ENCODE measurements at regions not wholly inside any gene's neighbourhood (a gene's known extent, or its start where the extent isn't known, plus 50 kb on each side); places are given as distances from the start of the nearest gene placed in this dataset.
"Not testable (repeated sequence)": the region's sequence is repeated elsewhere in the genome, so short reads cannot be mapped to it uniquely, and the experiment has no call there.

GRCh38 chr3:80914854-80915253 lies 846.6 kb downstream of the GBE1 start:
- H3K4me1 ChIP-seq (replicated peaks in 1 of 2) = no peaks in the 10 kb centered on the region
- intact Hi-C loops (cut with DNase I) = no loop called here
- no peaks in the 10 kb centered on the region for H3K27me3 ChIP-seq
- 34 to 60% (median 49%) methylated on average over 4 of the region's 4 CpGs for WGBS, 4 donors
- TF ChIP-seq POLR2A (IDR thresholded peaks at IDR 0.05) = no peak
- no peak for TF ChIP-seq CTCF (IDR thresholded peaks at IDR 0.05)
- no peak for DNase-seq
- H3K36me3 ChIP-seq (replicated peaks in 1 of 2) = no peaks in the 10 kb centered on the region
- no peak overlapping the region for H3K27ac ChIP-seq
- no peak overlapping the region for H3K4me3 ChIP-seq
- H3K9me3 ChIP-seq (replicated peaks in 1 of 3) = no peaks in the 10 kb centered on the region

- H3K9me3 ChIP-seq (replicated peaks in 1 of 3) = no peaks in the 10 kb centered on the region
- H3K27me3 ChIP-seq = no peaks in the 10 kb centered on the region
- TF ChIP-seq CTCF (IDR thresholded peaks at IDR 0.05) = no peak
- TF ChIP-seq POLR2A (IDR thresholded peaks at IDR 0.05) = no peak
- no peak for DNase-seq
- intact Hi-C loops (cut with DNase I) = no loop called here
- no peak overlapping the region for H3K27ac ChIP-seq
- no peak overlapping the region for H3K4me3 ChIP-seq
- no peaks in the 10 kb centered on the region for H3K4me1 ChIP-seq (replicated peaks in 1 of 2)
- no peaks in the 10 kb centered on the region for H3K36me3 ChIP-seq (replicated peaks in 1 of 2)
Observed at GRCh38 chr3:80898211-80898610, 863.2 kb downstream of the GBE1 start.

GRCh38 chr3:80897005-80897404 lies 864.4 kb downstream of the GBE1 start:
- H3K27me3 ChIP-seq; H3K9me3 ChIP-seq (replicated peaks in 1 of 3); H3K4me3 ChIP-seq; intact Hi-C loops (cut with DNase I); H3K4me1 ChIP-seq (replicated peaks in 1 of 2); H3K36me3 ChIP-seq (replicated peaks in 1 of 2); DNase-seq; H3K27ac ChIP-seq: not testable (repeated sequence)
- WGBS, 4 donors = 50 to 77% (median 73%) methylated on average over 1 to 12 of the region's 12 CpGs

- H3K27ac ChIP-seq = no peak overlapping the region
- no peaks in the 10 kb centered on the region for H3K27me3 ChIP-seq
- no peaks in the 10 kb centered on the region for H3K9me3 ChIP-seq (replicated peaks in 1 of 3)
- WGBS, 4 donors = 69 to 76% (median 73%) methylated on average over 2 of the region's 2 CpGs
- H3K36me3 ChIP-seq (replicated peaks in 1 of 2) = no peaks in the 10 kb centered on the region
- no peak for DNase-seq
- H3K4me3 ChIP-seq = no peak overlapping the region
- TF ChIP-seq POLR2A (IDR thresholded peaks at IDR 0.05) (no peak), CTCF (IDR thresholded peaks at IDR 0.05) (no peak)
- intact Hi-C loops (cut with DNase I) = no loop called here
- H3K4me1 ChIP-seq (replicated peaks in 1 of 2) = no peaks in the 10 kb centered on the region
Observed at GRCh38 chr3:80890571-80890970, 870.9 kb downstream of the GBE1 start.

GRCh38 chr3:80889535-80889934 lies 871.9 kb downstream of the GBE1 start:
- 62 to 71% (median 66%) methylated on average over 3 of the region's 3 CpGs for WGBS, 4 donors
- H3K36me3 ChIP-seq (replicated peaks in 1 of 2) = no peaks in the 10 kb centered on the region
- DNase-seq = no peak
- H3K27ac ChIP-seq = no peak overlapping the region
- H3K9me3 ChIP-seq (replicated peaks in 1 of 3) = no peaks in the 10 kb centered on the region
- TF ChIP-seq POLR2A (IDR thresholded peaks at IDR 0.05) (no peak), CTCF (IDR thresholded peaks at IDR 0.05) (no peak)
- intact Hi-C loops (cut with DNase I) = no loop called here
- no peak overlapping the region for H3K4me3 ChIP-seq
- H3K27me3 ChIP-seq = no peaks in the 10 kb centered on the region
- no peaks in the 10 kb centered on the region for H3K4me1 ChIP-seq (replicated peaks in 1 of 2)
